GM12874 (cell line): ENCODE measurements at regions not wholly inside any gene's neighbourhood (a gene's known extent, or its start where the extent isn't known, plus 50 kb on each side); places are given as distances from the start of the nearest gene placed in this dataset.

ENCODE experiments used
- TF ChIP-seq, protein P1 (sequence below): IDR thresholded peaks from 2 replicates; pipeline ENCODE4 v1.5.1; 2011; ENCODE audit warnings: low read depth, mild to moderate bottlenecking, control low read depth, low read length, moderate library complexity; ENCODE audit not compliant: insufficient read depth

DNA sequence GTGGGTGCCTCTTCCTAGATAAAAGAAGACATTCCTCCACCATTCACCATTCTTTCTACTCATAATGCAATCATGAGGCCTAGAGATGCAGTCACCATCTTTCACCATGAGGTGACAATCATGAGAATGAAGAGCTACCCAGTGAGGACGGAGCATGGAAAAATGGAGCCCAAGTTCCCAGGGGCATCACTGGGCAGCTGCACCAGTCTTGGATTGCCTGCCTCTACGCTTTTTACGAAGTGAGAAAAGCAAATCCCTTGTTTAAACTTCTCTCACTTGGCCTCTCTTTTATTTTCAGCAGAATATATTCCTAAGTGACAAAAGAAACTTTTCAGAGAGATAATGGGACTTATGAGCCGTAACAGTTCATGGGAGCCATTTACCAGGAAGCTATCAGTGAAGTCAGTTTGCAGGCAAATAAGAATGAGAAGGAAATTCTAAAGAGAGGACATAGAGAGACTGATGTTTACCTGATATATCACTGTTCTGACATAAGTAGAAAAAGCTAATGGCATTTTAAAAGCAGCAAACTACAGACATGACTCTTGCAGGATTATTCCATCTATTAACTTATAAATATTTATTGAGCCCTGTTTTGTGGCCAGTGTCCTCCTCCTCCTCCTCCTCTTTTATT, 90.0 kb upstream of the CPNE4 start:
- TF ChIP-seq, protein P1, sequence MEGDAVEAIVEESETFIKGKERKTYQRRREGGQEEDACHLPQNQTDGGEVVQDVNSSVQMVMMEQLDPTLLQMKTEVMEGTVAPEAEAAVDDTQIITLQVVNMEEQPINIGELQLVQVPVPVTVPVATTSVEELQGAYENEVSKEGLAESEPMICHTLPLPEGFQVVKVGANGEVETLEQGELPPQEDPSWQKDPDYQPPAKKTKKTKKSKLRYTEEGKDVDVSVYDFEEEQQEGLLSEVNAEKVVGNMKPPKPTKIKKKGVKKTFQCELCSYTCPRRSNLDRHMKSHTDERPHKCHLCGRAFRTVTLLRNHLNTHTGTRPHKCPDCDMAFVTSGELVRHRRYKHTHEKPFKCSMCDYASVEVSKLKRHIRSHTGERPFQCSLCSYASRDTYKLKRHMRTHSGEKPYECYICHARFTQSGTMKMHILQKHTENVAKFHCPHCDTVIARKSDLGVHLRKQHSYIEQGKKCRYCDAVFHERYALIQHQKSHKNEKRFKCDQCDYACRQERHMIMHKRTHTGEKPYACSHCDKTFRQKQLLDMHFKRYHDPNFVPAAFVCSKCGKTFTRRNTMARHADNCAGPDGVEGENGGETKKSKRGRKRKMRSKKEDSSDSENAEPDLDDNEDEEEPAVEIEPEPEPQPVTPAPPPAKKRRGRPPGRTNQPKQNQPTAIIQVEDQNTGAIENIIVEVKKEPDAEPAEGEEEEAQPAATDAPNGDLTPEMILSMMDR: no peak

DNA sequence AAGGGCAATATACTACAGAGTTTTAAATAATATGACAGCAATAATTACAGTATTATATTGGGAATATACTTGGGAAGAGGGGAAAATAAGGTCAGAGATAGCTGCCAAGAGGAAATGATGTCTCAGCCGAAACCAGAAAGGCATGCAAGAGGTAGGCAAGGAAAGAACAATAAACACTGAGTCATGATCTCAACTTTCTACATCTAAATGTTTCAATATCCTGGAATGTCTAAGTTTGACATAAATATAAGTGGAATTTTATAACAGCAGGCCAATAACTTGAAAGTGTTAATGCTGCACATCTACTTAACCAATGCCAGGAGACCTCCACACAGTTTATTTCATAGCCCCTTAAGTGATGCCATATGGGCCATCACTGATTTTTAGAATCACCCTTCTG, 99.8 kb upstream of the CPNE4 start:
- TF ChIP-seq, protein P1: no peak

DNA sequence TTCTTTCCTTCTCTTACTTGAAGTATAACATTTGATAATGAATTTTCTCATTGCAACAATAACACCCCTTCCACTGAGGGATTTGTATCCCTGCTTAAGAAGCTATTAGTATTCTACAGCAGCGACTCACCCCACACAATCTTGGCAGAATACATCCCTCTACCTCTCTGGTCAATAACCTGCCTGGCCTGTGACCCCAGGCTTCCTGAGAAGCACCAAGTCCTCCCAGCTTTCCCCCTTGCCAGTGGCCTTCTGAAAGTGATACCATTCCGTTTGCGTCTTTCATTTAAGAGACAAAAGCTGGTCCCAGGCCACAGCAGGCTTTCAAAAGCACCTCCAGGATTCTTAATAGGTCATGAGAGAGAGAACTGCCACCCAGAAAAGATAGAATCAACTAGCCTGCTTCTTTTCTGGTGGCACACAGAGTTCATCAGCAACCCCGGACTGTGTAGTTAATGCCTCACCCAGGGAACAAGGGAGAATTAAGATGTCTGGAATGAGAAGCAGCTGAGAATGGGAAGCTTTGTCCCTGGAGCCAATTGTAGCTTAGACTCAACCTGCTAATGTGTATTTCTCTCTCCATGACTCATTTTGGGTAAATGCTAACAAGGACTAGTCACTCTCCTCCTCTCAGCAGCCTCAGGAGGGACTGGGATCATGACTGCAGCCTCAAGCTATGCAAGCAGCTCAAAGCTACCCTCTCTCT, 101.0 kb upstream of the CPNE4 start:
- TF ChIP-seq, protein P1: no peak

DNA sequence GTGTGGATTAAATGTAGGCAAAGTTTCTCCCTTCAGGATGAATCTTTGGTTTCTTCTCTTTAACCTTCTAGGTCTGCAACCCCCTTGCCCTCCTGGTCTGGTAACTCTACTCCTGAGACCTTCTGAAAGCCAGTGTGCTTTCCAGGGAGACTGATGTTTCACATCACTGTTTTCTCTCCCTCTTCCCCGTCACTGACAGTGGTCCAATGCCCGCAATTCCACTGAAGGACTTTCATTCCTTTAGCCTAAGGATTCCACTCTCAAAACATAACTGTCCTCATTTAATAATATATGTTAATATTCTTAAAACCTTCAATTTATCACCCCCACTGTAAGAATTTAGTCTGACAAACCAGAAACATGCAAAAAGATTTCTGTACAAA, 101.5 kb upstream of the CPNE4 start:
- TF ChIP-seq, protein P1: no peak

DNA sequence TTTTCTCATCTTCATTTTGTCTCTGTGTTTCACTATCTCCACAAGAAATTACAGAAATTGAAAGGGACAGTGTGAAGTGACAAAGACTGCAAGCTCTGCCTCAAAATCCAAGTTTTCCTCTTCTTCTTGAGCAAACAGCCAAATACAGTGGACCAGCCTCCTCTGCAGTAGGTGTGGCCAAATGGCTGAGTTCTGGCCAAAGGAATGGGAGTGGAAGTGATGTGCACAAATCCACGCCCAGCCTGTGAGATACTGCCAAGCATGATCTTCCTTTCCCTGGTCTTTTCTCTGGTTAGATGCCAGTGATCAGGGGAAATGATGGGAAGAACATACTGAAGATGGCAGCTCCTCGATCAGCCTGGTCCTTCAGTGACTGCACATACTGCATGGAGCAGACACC, 111.0 kb upstream of the CPNE4 start:
- TF ChIP-seq, protein P1: no peak

DNA sequence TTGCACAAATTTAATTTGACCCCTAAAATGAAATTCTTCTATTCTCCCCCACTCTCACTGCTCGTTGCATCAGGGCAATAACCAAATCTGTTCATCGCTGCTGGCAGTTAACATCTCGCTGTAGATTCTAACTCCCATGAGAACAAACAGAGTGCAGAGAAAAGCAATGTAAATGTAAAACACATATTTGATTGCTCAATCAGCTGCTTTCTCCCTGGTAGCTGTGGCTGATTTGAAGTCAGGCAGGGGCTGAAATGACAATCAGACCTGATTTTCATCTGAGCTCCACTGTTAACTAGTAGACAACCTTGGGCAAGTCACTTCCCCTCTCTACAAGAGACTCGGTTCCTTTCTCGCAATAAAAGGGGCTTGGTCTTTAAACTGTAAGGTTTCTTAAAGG, 119.8 kb upstream of the CPNE4 start:
- TF ChIP-seq, protein P1: no peak

DNA sequence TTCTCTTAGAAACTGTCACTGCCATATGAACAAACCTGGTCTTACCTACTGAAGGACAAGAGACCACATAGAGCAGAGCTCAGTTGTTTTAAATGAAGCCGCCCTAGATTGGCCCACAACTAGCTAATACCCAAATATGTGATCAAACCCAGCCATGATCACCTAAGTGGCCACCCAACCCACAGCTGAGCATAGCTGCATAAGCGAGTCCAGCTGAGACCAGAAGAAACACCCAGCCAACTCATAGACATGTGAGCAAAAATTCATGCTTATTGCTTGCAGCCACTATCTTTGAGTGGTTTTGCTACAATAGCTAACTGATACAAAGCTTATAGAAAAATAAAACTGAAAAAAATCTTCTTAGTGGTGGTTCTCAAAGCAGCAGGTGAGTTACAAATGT, 124.3 kb upstream of the CPNE4 start:
- TF ChIP-seq, protein P1: no peak
